ENCODE measurements at regions not wholly inside any gene's neighbourhood (a gene's known extent, or its start where the extent isn't known, plus 50 kb on each side); places are given as distances from the start of the nearest gene placed in this dataset.

- Histone ChIP-seq H3K27me3 (replicated peaks; ENCODE audit: insufficient read depth, low read depth, low read length, poor library complexity) (no peaks in the 10 kb centered on the region), H3K4me1 (ENCODE audit: insufficient read depth, low read length, poor library complexity, severe bottlenecking) (no peaks in the 10 kb centered on the region), H3K9me3 (ENCODE audit: low read depth, low read length, poor library complexity, severe bottlenecking) (peaks cover 21% of the 10 kb centered on the region), H3K4me3 (ENCODE audit: low read depth, low read length, poor library complexity, severe bottlenecking) (no peak overlapping the region), H3K27ac (ENCODE audit: low read depth, low read length, poor library complexity, severe bottlenecking) (no peak overlapping the region), H3K36me3 (ENCODE audit: insufficient read depth, low read length, poor library complexity, severe bottlenecking) (no peaks in the 10 kb centered on the region)
- intact Hi-C loops (cut with micrococcal nuclease; ENCODE audit: unreplicated experiment): no loop called here
- ChIA-PET CTCF (no interaction called here), POLR2A (ENCODE audit: low non-redundant PET) (no interaction called here)
- TF ChIP-seq EZH2 (IDR thresholded peaks at IDR 0.05; ENCODE audit: borderline replicate concordance, low read depth, low read length, poor library complexity, severe bottlenecking): no peak
- TF ChIP-seq, protein P1, sequence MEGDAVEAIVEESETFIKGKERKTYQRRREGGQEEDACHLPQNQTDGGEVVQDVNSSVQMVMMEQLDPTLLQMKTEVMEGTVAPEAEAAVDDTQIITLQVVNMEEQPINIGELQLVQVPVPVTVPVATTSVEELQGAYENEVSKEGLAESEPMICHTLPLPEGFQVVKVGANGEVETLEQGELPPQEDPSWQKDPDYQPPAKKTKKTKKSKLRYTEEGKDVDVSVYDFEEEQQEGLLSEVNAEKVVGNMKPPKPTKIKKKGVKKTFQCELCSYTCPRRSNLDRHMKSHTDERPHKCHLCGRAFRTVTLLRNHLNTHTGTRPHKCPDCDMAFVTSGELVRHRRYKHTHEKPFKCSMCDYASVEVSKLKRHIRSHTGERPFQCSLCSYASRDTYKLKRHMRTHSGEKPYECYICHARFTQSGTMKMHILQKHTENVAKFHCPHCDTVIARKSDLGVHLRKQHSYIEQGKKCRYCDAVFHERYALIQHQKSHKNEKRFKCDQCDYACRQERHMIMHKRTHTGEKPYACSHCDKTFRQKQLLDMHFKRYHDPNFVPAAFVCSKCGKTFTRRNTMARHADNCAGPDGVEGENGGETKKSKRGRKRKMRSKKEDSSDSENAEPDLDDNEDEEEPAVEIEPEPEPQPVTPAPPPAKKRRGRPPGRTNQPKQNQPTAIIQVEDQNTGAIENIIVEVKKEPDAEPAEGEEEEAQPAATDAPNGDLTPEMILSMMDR (conservative IDR thresholded peaks at IDR 0.05; ENCODE audit: low read depth, low read length): no peak
- BruUV-seq (replicated peaks): no TSS peak
- DNase-seq (ENCODE audit: low spot score): no peak
Measured at GRCh38 chr18:77701977-77702376, 452.3 kb downstream of the GALR1 start.

DNA sequence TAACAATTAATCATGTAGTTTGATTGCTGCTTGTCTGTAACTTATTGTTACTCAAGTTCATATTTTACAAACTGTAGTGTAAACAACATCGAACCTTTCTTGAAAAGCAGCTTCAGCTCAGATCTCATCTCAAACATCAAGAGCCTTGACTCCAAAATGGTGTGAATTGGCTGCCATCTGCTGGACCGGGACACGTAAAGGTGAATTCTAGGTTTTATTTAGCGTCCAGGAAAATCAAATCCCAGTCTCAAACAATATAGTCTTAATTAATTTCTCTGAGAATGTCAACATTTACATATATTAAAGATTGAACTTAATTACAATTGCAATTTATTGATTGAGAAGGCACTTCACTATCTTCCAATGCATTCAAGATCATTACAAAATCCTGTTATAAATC lies 453.0 kb downstream of the GALR1 start:
- no TSS peak for BruUV-seq (replicated peaks)
- TF ChIP-seq, protein P1 (conservative IDR thresholded peaks at IDR 0.05; ENCODE audit: low read depth, low read length): no peak
- TF ChIP-seq EZH2 (IDR thresholded peaks at IDR 0.05; ENCODE audit: borderline replicate concordance, low read depth, low read length, poor library complexity, severe bottlenecking): no peak
- no peak overlapping the region for H3K27ac ChIP-seq (ENCODE audit: low read depth, low read length, poor library complexity, severe bottlenecking)
- CTCF ChIA-PET: no interaction called here
- POLR2A ChIA-PET (ENCODE audit: low non-redundant PET): no interaction called here
- H3K4me3 ChIP-seq (ENCODE audit: low read depth, low read length, poor library complexity, severe bottlenecking): no peak overlapping the region
- DNase-seq (ENCODE audit: low spot score): no peak
- intact Hi-C loops (cut with micrococcal nuclease; ENCODE audit: unreplicated experiment): no loop called here
- H3K9me3 ChIP-seq (ENCODE audit: low read depth, low read length, poor library complexity, severe bottlenecking): peaks cover 15% of the 10 kb centered on the region
- H3K4me1 ChIP-seq (ENCODE audit: insufficient read depth, low read length, poor library complexity, severe bottlenecking): no peaks in the 10 kb centered on the region
- no peaks in the 10 kb centered on the region for H3K36me3 ChIP-seq (ENCODE audit: insufficient read depth, low read length, poor library complexity, severe bottlenecking)
- H3K27me3 ChIP-seq (replicated peaks; ENCODE audit: insufficient read depth, low read depth, low read length, poor library complexity): no peaks in the 10 kb centered on the region

GRCh38 chr18:77705301-77705700 lies 455.7 kb downstream of the GALR1 start:
- Histone ChIP-seq H3K27me3 (replicated peaks; ENCODE audit: insufficient read depth, low read depth, low read length, poor library complexity) (no peaks in the 10 kb centered on the region), H3K4me3 (ENCODE audit: low read depth, low read length, poor library complexity, severe bottlenecking) (no peak overlapping the region), H3K36me3 (ENCODE audit: insufficient read depth, low read length, poor library complexity, severe bottlenecking) (no peaks in the 10 kb centered on the region), H3K27ac (ENCODE audit: low read depth, low read length, poor library complexity, severe bottlenecking) (no peak overlapping the region), H3K9me3 (ENCODE audit: low read depth, low read length, poor library complexity, severe bottlenecking) (peaks cover 10% of the 10 kb centered on the region), H3K4me1 (ENCODE audit: insufficient read depth, low read length, poor library complexity, severe bottlenecking) (no peaks in the 10 kb centered on the region)
- no peak for TF ChIP-seq EZH2 (IDR thresholded peaks at IDR 0.05; ENCODE audit: borderline replicate concordance, low read depth, low read length, poor library complexity, severe bottlenecking)
- TF ChIP-seq, protein P1 (conservative IDR thresholded peaks at IDR 0.05; ENCODE audit: low read depth, low read length): no peak
- no TSS peak for BruUV-seq (replicated peaks)
- POLR2A ChIA-PET (ENCODE audit: low non-redundant PET): no interaction called here
- intact Hi-C loops (cut with micrococcal nuclease; ENCODE audit: unreplicated experiment): no loop called here
- CTCF ChIA-PET: no interaction called here
- no peak for DNase-seq (ENCODE audit: low spot score)
